HL-60 (cell line): ENCODE measurements at regions not wholly inside any gene's neighbourhood (a gene's known extent, or its start where the extent isn't known, plus 50 kb on each side); places are given as distances from the start of the nearest gene placed in this dataset.

Experiments
- DNase-seq, 2 experiments: peaks; one replicate each; pipeline ENCODE4 v3.0.0-alpha.2; 2010 to 2020; ENCODE audit warnings: low read depth in 1 of 2, low spot score in 1 of 2
- H3K27ac ChIP-seq: fragments of 250-450 bp; sonication (Bioruptor Pico); replicated peaks from 2 replicates; pipeline ENCODE4 v1.5.1; 2020; ENCODE audit warnings: mild to moderate bottlenecking, moderate library complexity
- H3K27me3 ChIP-seq: fragments of 250-450 bp; sonication (Bioruptor Pico); 2 replicates; pipeline ENCODE4 v1.5.1; 2021; ENCODE audit warnings: mild to moderate bottlenecking, moderate library complexity; ENCODE audit not compliant: insufficient read depth, poor library complexity, severe bottlenecking
- H3K4me3 ChIP-seq: replicated peaks from 2 replicates; pipeline ENCODE4 v1.5.1; 2011; ENCODE audit warnings: mild to moderate bottlenecking, control low read depth, low read length; ENCODE audit not compliant: insufficient read depth
- CTCF ChIP-seq: IDR thresholded peaks from one replicate; pipeline ENCODE4 v1.5.1; 2011; ENCODE audit warnings: low read length, control low read depth, inconsistent platforms; ENCODE audit not compliant: insufficient read depth
- GABPA ChIP-seq: IDR thresholded peaks from 2 replicates; pipeline ENCODE4 v1.6.1; 2012; ENCODE audit warnings: low read depth
- POLR2AphosphoS5 ChIP-seq: IDR thresholded peaks from 2 replicates; pipeline ENCODE4 v1.6.1; 2012; ENCODE audit warnings: low read depth
- REST ChIP-seq: IDR thresholded peaks from 2 replicates; pipeline ENCODE4 v1.6.1; 2012; ENCODE audit warnings: low read depth; ENCODE audit not compliant: insufficient replicate concordance
- SPI1 ChIP-seq: IDR thresholded peaks from 2 replicates; pipeline ENCODE4 v1.6.1; 2012; ENCODE audit warnings: low read depth, mild to moderate bottlenecking, borderline replicate concordance

- DNase-seq: no peak
- no peak for TF ChIP-seq GABPA
- peaks cover 4% of the 10 kb centered on the region for H3K27me3 ChIP-seq
- no peak overlapping the region for H3K4me3 ChIP-seq
- no peak overlapping the region for H3K27ac ChIP-seq
These were observed 138.2 kb downstream of the RPS24 start for GRCh38 chr10:78171633-78172400.

GRCh38 chr10:78173360-78174015 is 139.8 kb downstream of the RPS24 start:
- DNase-seq: no peak
- H3K27me3 ChIP-seq: no peaks in the 10 kb centered on the region
- TF ChIP-seq REST: no peak
- TF ChIP-seq GABPA: no peak
- no peak for TF ChIP-seq SPI1
- no peak for TF ChIP-seq CTCF
- TF ChIP-seq POLR2AphosphoS5: no peak
- H3K27ac ChIP-seq: no peak overlapping the region
- no peak overlapping the region for H3K4me3 ChIP-seq

- TF ChIP-seq POLR2AphosphoS5 (no peak), SPI1 (no peak), REST (no peak), GABPA (no peak), CTCF (no peak)
- no peak for DNase-seq
- no peak overlapping the region for H3K4me3 ChIP-seq
- no peaks in the 10 kb centered on the region for H3K27me3 ChIP-seq
- H3K27ac ChIP-seq: no peak overlapping the region
These were observed 141.9 kb downstream of the RPS24 start for GRCh38 chr10:78175444-78176015.
